A673 (cell line): ENCODE measurements at regions not wholly inside any gene's neighbourhood (a gene's known extent, or its start where the extent isn't known, plus 50 kb on each side); places are given as distances from the start of the nearest gene placed in this dataset.

Source experiments
- BruUV-seq: library from RNA; stranded (reverse); fragments of 400-500 nt; replicated peaks from 2 replicates; lab custom pipeline; 2021; lab: Mats Ljungman, UMichigan
- CTCF ChIA-PET: fragments of 300-600 bp; sonication (Branson Sonifier 250); formaldehyde crosslinking; loops from one replicate; lab custom pipeline; 2022; ENCODE audit warnings: antibody characterized with exemption; lab: Charles Lee
- POLR2A ChIA-PET: fragments of 300-600 bp; sonication (Branson Sonifier 250); formaldehyde crosslinking; loops from one replicate; lab custom pipeline; 2022; ENCODE audit warnings: antibody characterized with exemption; ENCODE audit not compliant: low non-redundant PET; lab: Charles Lee
- DNase-seq: peaks from one replicate; pipeline ENCODE4 v3.0.0-alpha.2; 2015; ENCODE audit warnings: low spot score
- H3K27ac ChIP-seq: fragments of 200-600 bp; sonication (generic); 2 replicates; pipeline ENCODE4 v1.5.1; 2016; ENCODE audit warnings: mixed run types, low read depth, mild to moderate bottlenecking, mixed read lengths, antibody characterized with exemption, low read length; ENCODE audit not compliant: poor library complexity, severe bottlenecking
- H3K27me3 ChIP-seq: fragments of 200-600 bp; sonication (generic); replicated peaks from 2 replicates; pipeline ENCODE4 v1.6.1; 2017; ENCODE audit warnings: mixed run types, low read depth, mild to moderate bottlenecking, mixed read lengths, antibody characterized with exemption, low read length; ENCODE audit not compliant: insufficient read depth, poor library complexity
- H3K36me3 ChIP-seq: fragments of 200-600 bp; sonication (generic); 2 replicates; pipeline ENCODE4 v1.6.1; 2016; ENCODE audit warnings: mixed run types, mild to moderate bottlenecking, mixed read lengths, antibody characterized with exemption, low read length; ENCODE audit not compliant: insufficient read depth, poor library complexity, severe bottlenecking
- H3K4me1 ChIP-seq: fragments of 200-600 bp; sonication (generic); 2 replicates; pipeline ENCODE4 v1.6.1; 2017; ENCODE audit warnings: mixed run types, mild to moderate bottlenecking, mixed read lengths, antibody characterized with exemption, low read length; ENCODE audit not compliant: insufficient read depth, poor library complexity, severe bottlenecking
- H3K4me3 ChIP-seq: fragments of 200-600 bp; sonication (generic); 2 replicates; pipeline ENCODE4 v1.5.1; 2016; ENCODE audit warnings: low read depth, mixed run types, mild to moderate bottlenecking, mixed read lengths, low read length; ENCODE audit not compliant: poor library complexity, severe bottlenecking
- H3K9me3 ChIP-seq: fragments of 200-600 bp; sonication (generic); 2 replicates; pipeline ENCODE4 v1.6.1; 2016; ENCODE audit warnings: mixed run types, low read depth, mild to moderate bottlenecking, mixed read lengths, antibody characterized with exemption, low read length; ENCODE audit not compliant: poor library complexity, severe bottlenecking
- EZH2 ChIP-seq: fragments of 200-600 bp; sonication (generic); IDR thresholded peaks from 2 replicates; pipeline ENCODE4 v1.6.1; 2017; ENCODE audit warnings: borderline replicate concordance, low read depth, mild to moderate bottlenecking, mixed read lengths, antibody characterized with exemption, low read length; ENCODE audit not compliant: poor library complexity, severe bottlenecking
- intact Hi-C: fragments of 100-400 bp; cut with micrococcal nuclease; formaldehyde crosslinking; loops from one replicate; pipeline ENCODE4 v1.10.0; 2022; ENCODE audit not compliant: unreplicated experiment
- TF ChIP-seq, protein P1 (sequence below): fragments of 300-800, 200-600 bp; sonication (generic); conservative IDR thresholded peaks from 2 replicates; pipeline ENCODE4 v1.5.1; 2017; ENCODE audit warnings: low read depth, mild to moderate bottlenecking, antibody characterized with exemption, low read length, moderate library complexity, mixed read lengths

DNA sequence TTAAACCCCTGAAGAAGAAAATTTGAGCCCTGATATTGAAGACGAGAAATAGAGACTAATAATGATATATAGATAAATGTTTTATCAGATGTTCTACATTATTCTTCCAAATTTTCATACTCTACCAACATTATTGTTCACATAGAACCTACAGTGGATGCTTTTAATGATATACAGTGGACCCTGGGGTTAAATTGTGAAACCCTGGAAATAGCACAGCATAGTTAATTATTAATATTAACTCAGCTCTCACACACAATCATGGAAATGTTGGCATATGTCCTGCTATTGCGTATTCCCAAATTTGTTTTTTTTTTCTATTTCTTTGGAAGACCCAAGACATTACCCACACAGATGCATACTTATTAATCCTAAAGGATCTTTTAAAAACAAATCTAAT, 579.9 kb downstream of the CCDC85A start:
- Histone ChIP-seq H3K27me3 (no peaks in the 10 kb centered on the region), H3K36me3 (no peaks in the 10 kb centered on the region), H3K9me3 (no peaks in the 10 kb centered on the region), H3K4me1 (no peaks in the 10 kb centered on the region), H3K27ac (no peak overlapping the region), H3K4me3 (no peak overlapping the region)
- no peak for DNase-seq
- TF ChIP-seq, protein P1, sequence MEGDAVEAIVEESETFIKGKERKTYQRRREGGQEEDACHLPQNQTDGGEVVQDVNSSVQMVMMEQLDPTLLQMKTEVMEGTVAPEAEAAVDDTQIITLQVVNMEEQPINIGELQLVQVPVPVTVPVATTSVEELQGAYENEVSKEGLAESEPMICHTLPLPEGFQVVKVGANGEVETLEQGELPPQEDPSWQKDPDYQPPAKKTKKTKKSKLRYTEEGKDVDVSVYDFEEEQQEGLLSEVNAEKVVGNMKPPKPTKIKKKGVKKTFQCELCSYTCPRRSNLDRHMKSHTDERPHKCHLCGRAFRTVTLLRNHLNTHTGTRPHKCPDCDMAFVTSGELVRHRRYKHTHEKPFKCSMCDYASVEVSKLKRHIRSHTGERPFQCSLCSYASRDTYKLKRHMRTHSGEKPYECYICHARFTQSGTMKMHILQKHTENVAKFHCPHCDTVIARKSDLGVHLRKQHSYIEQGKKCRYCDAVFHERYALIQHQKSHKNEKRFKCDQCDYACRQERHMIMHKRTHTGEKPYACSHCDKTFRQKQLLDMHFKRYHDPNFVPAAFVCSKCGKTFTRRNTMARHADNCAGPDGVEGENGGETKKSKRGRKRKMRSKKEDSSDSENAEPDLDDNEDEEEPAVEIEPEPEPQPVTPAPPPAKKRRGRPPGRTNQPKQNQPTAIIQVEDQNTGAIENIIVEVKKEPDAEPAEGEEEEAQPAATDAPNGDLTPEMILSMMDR: no peak
- no peak for TF ChIP-seq EZH2
- BruUV-seq: no TSS peak
- ChIA-PET POLR2A (no interaction called here), CTCF (no interaction called here)
- intact Hi-C loops: no loop called here

DNA sequence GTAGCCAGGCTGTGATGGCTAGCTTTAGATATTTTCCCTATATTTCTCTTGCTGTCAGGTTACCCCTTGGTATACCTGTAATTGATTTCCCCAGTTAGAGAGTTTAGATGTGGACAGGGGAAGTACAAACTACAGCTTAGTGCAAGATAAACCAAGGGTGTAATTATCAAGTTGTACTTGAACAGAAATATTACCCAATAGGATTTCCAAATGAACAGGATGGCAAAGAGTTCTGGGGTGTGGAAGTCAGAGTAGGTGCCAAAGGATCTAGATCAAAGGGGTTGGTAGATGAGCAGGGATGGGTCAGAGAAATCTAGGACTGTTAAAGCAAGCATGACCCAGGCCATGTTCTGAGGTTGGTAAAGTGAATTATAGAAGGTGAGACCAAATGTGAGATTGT, 585.2 kb downstream of the CCDC85A start:
- CTCF ChIA-PET: no interaction called here

DNA sequence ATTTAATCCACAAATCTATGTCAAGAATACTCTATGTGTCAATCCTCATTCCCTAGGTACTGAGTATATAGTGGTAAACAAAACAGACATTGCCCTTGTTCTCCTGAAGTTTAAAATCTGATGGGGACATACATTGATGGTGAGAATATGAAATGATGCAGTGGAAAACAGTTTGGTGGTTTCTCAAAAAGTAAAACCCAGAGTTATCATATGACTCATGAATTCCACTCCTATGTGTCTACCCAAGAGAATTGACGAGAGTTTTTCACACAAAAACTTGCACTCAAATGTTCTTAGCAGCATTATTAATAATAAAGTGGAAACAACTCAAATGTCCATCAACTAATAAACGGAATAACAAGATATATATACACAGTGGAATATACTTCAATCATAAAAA, 586.7 kb downstream of the CCDC85A start:
- ChIA-PET CTCF (no interaction called here), POLR2A (no interaction called here)
- no peak for DNase-seq
- no peaks in the 10 kb centered on the region for H3K9me3 ChIP-seq
- no peak overlapping the region for H3K27ac ChIP-seq
- no peaks in the 10 kb centered on the region for H3K27me3 ChIP-seq
- BruUV-seq: no TSS peak
- H3K36me3 ChIP-seq: no peaks in the 10 kb centered on the region
- no peak for TF ChIP-seq EZH2
- TF ChIP-seq, protein P1: no peak
- no peaks in the 10 kb centered on the region for H3K4me1 ChIP-seq
- no peak overlapping the region for H3K4me3 ChIP-seq
- intact Hi-C loops: no loop called here

More for the DNA sequence above, 585.2 kb downstream of the CCDC85A start:
- Histone ChIP-seq H3K27ac (no peak overlapping the region), H3K4me3 (no peak overlapping the region), H3K9me3 (no peaks in the 10 kb centered on the region), H3K27me3 (no peaks in the 10 kb centered on the region), H3K4me1 (no peaks in the 10 kb centered on the region), H3K36me3 (no peaks in the 10 kb centered on the region)
- DNase-seq: no peak
- no TSS peak for BruUV-seq
- POLR2A ChIA-PET: no interaction called here
- TF ChIP-seq EZH2: no peak
- TF ChIP-seq, protein P1: no peak
- intact Hi-C loops: no loop called here
